Aorta (tissue), 5 donors: ENCODE measurements at regions not wholly inside any gene's neighbourhood (a gene's known extent, or its start where the extent isn't known, plus 50 kb on each side); places are given as distances from the start of the nearest gene placed in this dataset.
"Not testable (repeated sequence)": the region's sequence is repeated elsewhere in the genome, so short reads cannot be mapped to it uniquely, and the experiment has no call there.

ENCODE experiments used
- ATAC-seq: fragments of 200-7000 bp; cut with Tn5 transposase; one replicate; pipeline ENCODE4 v1.9.1; 2022; ENCODE audit warnings: moderate library complexity; ENCODE audit not compliant: low FRiP score
- DNase-seq, 2 donors: peaks; one replicate each; pipeline ENCODE4 v3.0.0-alpha.2; 2020
- H3K27ac ChIP-seq, 2 donors: one replicate each; pipeline ENCODE4 v1.5.1; 2013; ENCODE audit warnings: low read length in 2 of 2, mild to moderate bottlenecking in 2 of 2, moderate library complexity in 2 of 2, control low read depth in 1 of 2, inconsistent platforms in 1 of 2, low read depth in 1 of 2
- H3K27me3 ChIP-seq, 2 donors: one replicate each; pipeline ENCODE4 v1.6.1; 2013; ENCODE audit warnings: control low read depth in 1 of 2, low read length in 1 of 2, mild to moderate bottlenecking in 1 of 2, moderate library complexity in 1 of 2; ENCODE audit not compliant: insufficient read depth in 2 of 2, control insufficient read depth in 1 of 2
- H3K36me3 ChIP-seq, 2 donors: one replicate each; pipeline ENCODE4 v1.6.1; 2013; ENCODE audit warnings: control low read depth in 1 of 2, low read length in 1 of 2, mild to moderate bottlenecking in 1 of 2; ENCODE audit not compliant: insufficient read depth in 2 of 2, control insufficient read depth in 1 of 2
- H3K4me1 ChIP-seq, 2 donors: one replicate each; pipeline ENCODE4 v1.6.1; 2013; ENCODE audit warnings: low read length in 2 of 2, control low read depth in 1 of 2, mild to moderate bottlenecking in 1 of 2, moderate library complexity in 1 of 2; ENCODE audit not compliant: insufficient read depth in 2 of 2, control insufficient read depth in 1 of 2
- H3K4me3 ChIP-seq, 2 donors: one replicate each; pipeline ENCODE4 v1.5.1; 2013; ENCODE audit warnings: low read length in 2 of 2, control low read depth in 1 of 2, mild to moderate bottlenecking in 1 of 2
- H3K9me3 ChIP-seq: one replicate; pipeline ENCODE4 v1.6.1; 2013; ENCODE audit warnings: mild to moderate bottlenecking, low read length; ENCODE audit not compliant: control insufficient read depth
- WGBS, 2 donors: extraction: QIAGEN DNeasy Blood & Tissue Kit; methylation state at CpG; one replicate each; pipeline ENCODE4 v1.1.7; 2013; 5-methylcytosine and 5-hydroxymethylcytosine counted together
- intact Hi-C, 2 donors: fragments of 100-400 bp; cut with DNase I; formaldehyde crosslinking; loops; one replicate each; pipeline versions ENCODE4 v1.14.2 to v1.15.0; 2022
- donor health status: healthy with polysubstance abuse.
- donor health status: Bipolar disorder and iron deficiency.
- donor health status: DM: no; HTN: no; CAD: no.
- donor health status: DM: no; HTN: no; CAD: no.
- donor health status: DM: yes; HTN: yes; CAD: no.

GRCh38 chr4:79682161-79682560 is 274.1 kb upstream of the GK2 start:
- H3K4me1 ChIP-seq: peaks cover 1 to 7% of the 10 kb centered on the region in 2 donors
- WGBS, 2 donors: 71 to 75% methylated on average over 4 of the region's 4 CpGs
- H3K27me3 ChIP-seq: no peaks in the 10 kb centered on the region
- no peak overlapping the region for H3K27ac ChIP-seq
- H3K4me3 ChIP-seq: no peak overlapping the region
- H3K9me3 ChIP-seq: no peaks in the 10 kb centered on the region
- DNase-seq: no peak
- ATAC-seq: no peak
- no peaks in the 10 kb centered on the region for H3K36me3 ChIP-seq
- intact Hi-C loops: no loop called here

- Histone ChIP-seq H3K27ac (no peak overlapping the region), H3K27me3 (no peaks in the 10 kb centered on the region), H3K4me3 (no peak overlapping the region), H3K4me1 (peaks cover 1 to 7% of the 10 kb centered on the region in 2 donors), H3K9me3 (no peaks in the 10 kb centered on the region), H3K36me3 (no peaks in the 10 kb centered on the region)
- ATAC-seq (no peak), DNase-seq (no peak)
- intact Hi-C loops: no loop called here
- WGBS, 2 donors: 93 to 100% methylated on average over 1 of the region's 1 CpG
These were observed 271.8 kb upstream of the GK2 start for GRCh38 chr4:79679859-79680258.

- Histone ChIP-seq H3K4me1 (peaks cover 1 to 7% of the 10 kb centered on the region in 2 donors), H3K27me3 (no peaks in the 10 kb centered on the region), H3K9me3 (no peaks in the 10 kb centered on the region), H3K4me3 (no peak overlapping the region), H3K36me3 (no peaks in the 10 kb centered on the region), H3K27ac (no peak overlapping the region)
- WGBS, 2 donors: 8 to 9% methylated on average over 4 of the region's 4 CpGs
- no peak for DNase-seq
- no peak for ATAC-seq
- intact Hi-C loops: no loop called here
These were observed 270.6 kb upstream of the GK2 start for GRCh38 chr4:79678472-79679202.

GRCh38 chr4:79676705-79677104 is 268.7 kb upstream of the GK2 start:
- WGBS, 2 donors: 93 to 96% methylated on average over 2 of the region's 2 CpGs
- no peak for ATAC-seq
- Histone ChIP-seq H3K27me3 (no peaks in the 10 kb centered on the region), H3K27ac (no peak overlapping the region), H3K36me3 (no peaks in the 10 kb centered on the region), H3K4me1 (peaks cover 0 to 1% of the 10 kb centered on the region in 2 donors), H3K4me3 (no peak overlapping the region), H3K9me3 (no peaks in the 10 kb centered on the region)
- intact Hi-C loops: no loop called here
- DNase-seq: no peak

- H3K4me1 ChIP-seq, H3K4me3 ChIP-seq, H3K27ac ChIP-seq, H3K27me3 ChIP-seq, H3K9me3 ChIP-seq, DNase-seq, ATAC-seq, H3K36me3 ChIP-seq, intact Hi-C loops: not testable (repeated sequence)
- 95 to 96% methylated on average over 4 of the region's 4 CpGs for WGBS, 2 donors
These were observed 266.9 kb upstream of the GK2 start for GRCh38 chr4:79674906-79675305.

- ATAC-seq (no peak), DNase-seq (no peak)
- no peaks in the 10 kb centered on the region for H3K36me3 ChIP-seq
- H3K4me1 ChIP-seq: no peaks in the 10 kb centered on the region
- 90 to 91% methylated on average over 3 of the region's 3 CpGs for WGBS, 2 donors
- H3K27ac ChIP-seq: no peak overlapping the region
- H3K27me3 ChIP-seq: no peaks in the 10 kb centered on the region
- no peak overlapping the region for H3K4me3 ChIP-seq
- H3K9me3 ChIP-seq: no peaks in the 10 kb centered on the region
- intact Hi-C loops: no loop called here
These were observed 265.9 kb upstream of the GK2 start for GRCh38 chr4:79673898-79674297.

GRCh38 chr4:79673377-79673776 is 265.3 kb upstream of the GK2 start:
- H3K27ac ChIP-seq: no peak overlapping the region
- DNase-seq: no peak
- H3K36me3 ChIP-seq: no peaks in the 10 kb centered on the region
- H3K4me3 ChIP-seq: no peak overlapping the region
- H3K27me3 ChIP-seq: no peaks in the 10 kb centered on the region
- ATAC-seq: no peak
- no peaks in the 10 kb centered on the region for H3K4me1 ChIP-seq
- H3K9me3 ChIP-seq: no peaks in the 10 kb centered on the region
- intact Hi-C loops: no loop called here
- WGBS, 2 donors: 71 to 77% methylated on average over 7 of the region's 7 CpGs

GRCh38 chr4:79666875-79667274 is 258.8 kb upstream of the GK2 start:
- Histone ChIP-seq H3K27ac (no peak overlapping the region), H3K27me3 (no peaks in the 10 kb centered on the region), H3K36me3 (no peaks in the 10 kb centered on the region), H3K9me3 (no peaks in the 10 kb centered on the region), H3K4me1 (peaks cover 0 to 1% of the 10 kb centered on the region in 2 donors), H3K4me3 (no peak overlapping the region)
- ATAC-seq (no peak), DNase-seq (no peak)
- 82 to 90% methylated on average over 3 of the region's 3 CpGs for WGBS, 2 donors
- intact Hi-C loops: no loop called here

- H3K27me3 ChIP-seq: no peaks in the 10 kb centered on the region
- WGBS, 2 donors: 68 to 74% methylated on average over 1 of the region's 1 CpG
These were observed 258.1 kb upstream of the GK2 start for GRCh38 chr4:79666112-79666511.

More at GRCh38 chr4:79666112-79666511, 258.1 kb upstream of the GK2 start:
- DNase-seq: no peak
- H3K36me3 ChIP-seq: no peaks in the 10 kb centered on the region
- H3K4me3 ChIP-seq: no peak overlapping the region
- peaks cover 0 to 1% of the 10 kb centered on the region in 2 donors for H3K4me1 ChIP-seq
- intact Hi-C loops: no loop called here
- no peak for ATAC-seq
- H3K9me3 ChIP-seq: no peaks in the 10 kb centered on the region
- H3K27ac ChIP-seq: no peak overlapping the region
